ENCODE measurements at regions not wholly inside any gene's neighbourhood (a gene's known extent, or its start where the extent isn't known, plus 50 kb on each side); places are given as distances from the start of the nearest gene placed in this dataset.

DNA sequence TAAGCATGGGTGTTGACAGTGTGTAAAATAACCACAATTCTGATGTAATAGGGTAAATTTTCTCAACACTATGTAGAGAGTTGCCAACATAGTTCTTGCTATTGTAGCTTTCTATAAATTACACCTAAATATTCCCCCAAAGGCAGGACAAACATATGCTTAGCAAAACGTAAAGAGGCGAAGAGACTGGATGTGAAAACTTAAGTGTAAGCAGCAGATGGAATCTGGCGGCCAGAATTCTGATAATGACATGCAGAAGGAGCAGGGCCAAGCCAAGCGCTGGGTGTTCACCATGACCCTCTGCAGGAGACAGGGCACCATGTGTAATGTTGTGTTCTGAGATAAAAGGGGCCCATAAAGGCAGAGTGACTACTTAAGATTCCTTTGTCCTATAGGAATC is 105.2 kb upstream of the ZNF521 start:
- Histone ChIP-seq H4K20me1 (replicated peaks; ENCODE audit: control insufficient read depth, extremely low read depth, insufficient read depth, low read length) (no peaks in the 10 kb centered on the region), H3K9ac (replicated peaks; ENCODE audit: extremely low read depth, insufficient read depth, low read length) (no peak overlapping the region), H3K36me3 (ENCODE audit: control insufficient read depth in 2 of 2, extremely low read depth in 1 of 2, insufficient read depth in 2 of 2, low read length in 2 of 2) (no peaks in the 10 kb centered on the region), H3K4me1 (ENCODE audit: control insufficient read depth, extremely low read depth, insufficient read depth, low read length) (no peaks in the 10 kb centered on the region), H3K9me3 (replicated peaks; ENCODE audit: control insufficient read depth, insufficient read depth, low read length) (no peaks in the 10 kb centered on the region), H3K27ac (ENCODE audit: insufficient read depth, low read depth, low read length) (no peak overlapping the region), H3K4me3 (replicated peaks in 1 of 3; ENCODE audit: insufficient read depth in 1 of 3, low read depth in 1 of 3, low read length in 3 of 3) (no peak overlapping the region), H2AFZ (ENCODE audit: low read depth, low read length) (no peak overlapping the region), H3K79me2 (ENCODE audit: control insufficient read depth, insufficient read depth, low read length) (no peaks in the 10 kb centered on the region), H3K27me3 (ENCODE audit: control insufficient read depth in 2 of 2, insufficient read depth in 2 of 2, low read length in 2 of 2) (peaks cover 6 to 14% of the 10 kb centered on the region in 2 experiments), H3K4me2 (ENCODE audit: insufficient read depth, low read length) (no peak overlapping the region), H3K9me1 (replicated peaks; ENCODE audit: control insufficient read depth, extremely low read depth, insufficient read depth, low read length) (no peaks in the 10 kb centered on the region)
- intact Hi-C loops (cut with micrococcal nuclease), result no loop called here
- DNase-seq (ENCODE audit: low read depth, low spot score) (no peak), FAIRE-seq (no peak)
- dilution Hi-C loops (cut with MboI; ENCODE audit: extremely low pct_ligation_motif_present, low sequenced_read_pairs), result no loop called here
- TF ChIP-seq MAX (IDR thresholded peaks at IDR 0.05; ENCODE audit: insufficient read depth, insufficient read length) (no peak), GATA2 (IDR thresholded peaks at IDR 0.05; ENCODE audit: insufficient read depth, insufficient read length, low read depth, low read length) (no peak), CTCF (IDR thresholded peaks at IDR 0.05; ENCODE audit: extremely low read depth in 1 of 2, insufficient read depth in 1 of 2, low read depth in 1 of 2, low read length in 2 of 2) (no peak), FOS (IDR thresholded peaks at IDR 0.05; ENCODE audit: borderline replicate concordance, insufficient read depth, low read length) (no peak), EZH2 (IDR thresholded peaks at IDR 0.05; ENCODE audit: borderline replicate concordance, low read depth, low read length, severe bottlenecking) (no peak), JUN (IDR thresholded peaks at IDR 0.05; ENCODE audit: borderline replicate concordance, insufficient read depth, insufficient read length, low read depth) (no peak), MYC (IDR thresholded peaks at IDR 0.05; ENCODE audit: low read depth, low read length) (no peak), POLR2AphosphoS5 (IDR thresholded peaks at IDR 0.05; ENCODE audit: insufficient read depth, low read depth, low read length) (no peak), POLR2A (IDR thresholded peaks at IDR 0.05; ENCODE audit: low read depth, low read length) (no peak)
- ChIA-PET POLR2A (no interaction called here), CTCF (no interaction called here)
- BruUV-seq (replicated peaks), result no TSS peak
